GM06990 (cell line): ENCODE measurements at regions not wholly inside any gene's neighbourhood (a gene's known extent, or its start where the extent isn't known, plus 50 kb on each side); places are given as distances from the start of the nearest gene placed in this dataset.

Experiments
- DNase-seq: peaks from one replicate; pipeline ENCODE4 v3.0.0-alpha.2; 2011; ENCODE audit not compliant: insufficient read length; ENCODE audit errors: extremely low read depth
- H3K27me3 ChIP-seq: replicated peaks from 2 replicates; pipeline ENCODE4 v1.6.0; 2011; ENCODE audit warnings: low read length; ENCODE audit not compliant: control insufficient read depth, insufficient read depth
- H3K36me3 ChIP-seq: 2 replicates; pipeline ENCODE4 v1.5.1; 2011; ENCODE audit warnings: low read length; ENCODE audit not compliant: control insufficient read depth, insufficient read depth
- H3K4me3 ChIP-seq: replicated peaks from 2 replicates; pipeline ENCODE4 v1.5.1; 2011; ENCODE audit warnings: low read depth, mild to moderate bottlenecking, control low read depth, low read length
- TF ChIP-seq, protein P1 (sequence below): IDR thresholded peaks from 2 replicates; pipeline ENCODE4 v1.5.1; 2011; ENCODE audit warnings: low read length, control low read depth, mild to moderate bottlenecking, inconsistent platforms; ENCODE audit not compliant: insufficient read depth, poor library complexity, severe bottlenecking

DNA sequence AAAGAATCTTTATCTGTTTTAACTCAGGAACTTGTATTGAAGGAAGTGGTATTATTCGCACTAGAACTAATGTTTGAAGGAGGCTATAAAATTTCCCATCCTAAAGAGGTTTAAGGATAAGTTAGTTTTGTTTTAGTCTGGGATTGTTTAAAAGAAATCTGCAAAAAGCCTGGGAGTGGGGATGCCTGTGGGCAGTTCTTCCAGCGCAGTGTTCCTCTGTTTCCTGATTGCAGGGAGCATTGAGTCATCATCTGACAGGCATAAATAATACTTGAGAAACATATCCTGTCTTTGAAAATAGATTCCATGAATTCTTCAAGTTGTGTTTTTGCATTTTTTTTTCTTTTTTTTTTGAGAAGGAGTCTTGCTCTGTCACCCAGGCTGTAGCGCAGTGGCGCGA lies 350.8 kb upstream of the PTBP2 start:
- Histone ChIP-seq H3K4me3 (no peak overlapping the region), H3K36me3 (no peaks in the 10 kb centered on the region), H3K27me3 (no peaks in the 10 kb centered on the region)
- TF ChIP-seq, protein P1, sequence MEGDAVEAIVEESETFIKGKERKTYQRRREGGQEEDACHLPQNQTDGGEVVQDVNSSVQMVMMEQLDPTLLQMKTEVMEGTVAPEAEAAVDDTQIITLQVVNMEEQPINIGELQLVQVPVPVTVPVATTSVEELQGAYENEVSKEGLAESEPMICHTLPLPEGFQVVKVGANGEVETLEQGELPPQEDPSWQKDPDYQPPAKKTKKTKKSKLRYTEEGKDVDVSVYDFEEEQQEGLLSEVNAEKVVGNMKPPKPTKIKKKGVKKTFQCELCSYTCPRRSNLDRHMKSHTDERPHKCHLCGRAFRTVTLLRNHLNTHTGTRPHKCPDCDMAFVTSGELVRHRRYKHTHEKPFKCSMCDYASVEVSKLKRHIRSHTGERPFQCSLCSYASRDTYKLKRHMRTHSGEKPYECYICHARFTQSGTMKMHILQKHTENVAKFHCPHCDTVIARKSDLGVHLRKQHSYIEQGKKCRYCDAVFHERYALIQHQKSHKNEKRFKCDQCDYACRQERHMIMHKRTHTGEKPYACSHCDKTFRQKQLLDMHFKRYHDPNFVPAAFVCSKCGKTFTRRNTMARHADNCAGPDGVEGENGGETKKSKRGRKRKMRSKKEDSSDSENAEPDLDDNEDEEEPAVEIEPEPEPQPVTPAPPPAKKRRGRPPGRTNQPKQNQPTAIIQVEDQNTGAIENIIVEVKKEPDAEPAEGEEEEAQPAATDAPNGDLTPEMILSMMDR, result no peak
- no peak for DNase-seq

DNA sequence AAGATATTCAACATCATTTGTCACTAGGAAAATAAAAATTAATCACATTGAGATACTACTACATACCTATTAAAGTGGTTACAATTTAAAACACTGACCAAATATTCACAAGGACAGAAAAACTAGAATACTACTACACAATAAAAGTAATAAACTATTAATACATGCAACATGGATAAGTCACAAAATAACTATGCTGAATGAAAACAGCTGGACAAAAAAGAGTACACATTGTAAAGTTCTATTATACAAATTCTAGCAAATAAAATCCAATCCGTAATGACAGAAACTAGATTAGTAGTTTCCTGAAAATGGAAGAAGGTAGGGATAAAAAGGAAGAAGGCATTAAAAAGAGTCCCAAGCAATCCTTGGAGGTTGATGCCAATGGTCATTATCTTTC lies 348.7 kb upstream of the PTBP2 start:
- Histone ChIP-seq H3K4me3 (no peak overlapping the region), H3K27me3 (no peaks in the 10 kb centered on the region), H3K36me3 (no peaks in the 10 kb centered on the region)
- TF ChIP-seq, protein P1, result no peak
- no peak for DNase-seq

DNA sequence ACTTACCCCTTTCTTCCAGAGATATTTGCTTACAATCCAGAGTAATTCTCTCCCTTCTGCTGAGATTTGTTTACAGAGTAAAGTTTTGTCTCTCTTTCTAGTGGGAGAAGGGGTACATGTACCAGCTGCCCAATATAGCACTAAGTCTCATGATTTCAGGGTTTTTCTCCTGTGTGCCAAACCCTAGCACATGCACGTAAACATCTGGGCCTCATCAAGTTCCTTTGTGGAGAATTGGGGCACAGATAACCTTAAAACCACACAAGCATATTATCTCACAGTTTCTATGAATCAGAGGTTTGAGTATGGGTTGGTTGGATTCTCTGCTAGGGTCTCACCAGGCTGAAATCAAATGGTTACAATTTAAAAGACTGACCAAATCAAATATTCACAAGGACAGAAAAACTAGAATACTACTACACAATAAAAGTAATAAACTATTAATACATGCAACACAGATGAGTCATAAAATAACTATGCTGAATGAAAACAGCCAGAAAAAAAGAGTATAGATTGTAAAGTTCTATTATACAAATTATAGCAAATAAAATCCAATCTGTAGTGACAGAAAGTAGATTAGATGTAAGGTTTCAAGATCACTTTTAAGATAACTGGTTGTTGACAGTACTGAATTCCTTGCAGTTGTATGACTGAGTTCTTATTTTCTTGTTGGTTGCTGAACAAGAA lies 347.4 kb upstream of the PTBP2 start:
- TF ChIP-seq, protein P1, result no peak
- Histone ChIP-seq H3K27me3 (no peaks in the 10 kb centered on the region), H3K4me3 (no peak overlapping the region), H3K36me3 (no peaks in the 10 kb centered on the region)
- no peak for DNase-seq

DNA sequence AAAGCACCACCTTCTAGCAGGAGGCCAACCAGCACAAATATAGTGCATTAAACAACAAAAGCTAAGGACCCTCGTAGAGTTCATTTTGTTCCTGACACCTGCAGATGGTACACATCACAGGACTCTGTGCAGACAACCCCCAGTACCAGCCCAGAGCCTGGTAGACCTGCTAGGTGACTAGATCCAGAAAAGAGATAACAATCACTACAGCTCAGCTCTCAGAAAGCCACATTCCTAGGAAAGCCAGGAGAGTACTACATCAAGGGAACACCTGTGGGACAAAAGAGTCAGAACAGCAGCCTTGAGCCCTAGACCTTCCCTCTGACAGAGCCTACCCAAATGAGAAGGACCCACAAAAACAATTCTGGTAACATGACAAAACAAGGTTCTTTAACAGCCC lies 344.7 kb upstream of the PTBP2 start:
- TF ChIP-seq, protein P1, result no peak
- Histone ChIP-seq H3K36me3 (no peaks in the 10 kb centered on the region), H3K27me3 (no peaks in the 10 kb centered on the region), H3K4me3 (no peak overlapping the region)
- no peak for DNase-seq

DNA sequence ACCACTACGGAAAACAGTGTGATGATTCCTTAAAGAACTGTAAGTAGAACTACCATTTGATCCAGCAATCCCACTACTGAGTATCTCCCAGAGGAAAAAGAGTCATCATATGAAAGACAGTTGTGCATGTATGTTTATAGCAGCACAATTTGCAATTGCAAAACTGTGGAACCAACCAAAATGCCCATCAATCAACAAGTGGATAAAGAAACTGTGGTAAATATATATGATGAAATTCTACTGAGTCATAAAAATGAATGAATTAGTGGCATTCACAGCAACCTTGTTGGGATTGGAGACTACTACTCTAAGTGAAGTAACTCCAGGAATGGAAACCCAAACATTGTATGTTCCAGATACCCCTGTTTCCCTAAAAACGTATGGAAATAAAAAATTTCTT lies 337.0 kb upstream of the PTBP2 start:
- no peaks in the 10 kb centered on the region for H3K27me3 ChIP-seq
- TF ChIP-seq, protein P1, result no peak
- H3K4me3 ChIP-seq, result no peak overlapping the region
- no peak for DNase-seq
- H3K36me3 ChIP-seq, result no peaks in the 10 kb centered on the region

DNA sequence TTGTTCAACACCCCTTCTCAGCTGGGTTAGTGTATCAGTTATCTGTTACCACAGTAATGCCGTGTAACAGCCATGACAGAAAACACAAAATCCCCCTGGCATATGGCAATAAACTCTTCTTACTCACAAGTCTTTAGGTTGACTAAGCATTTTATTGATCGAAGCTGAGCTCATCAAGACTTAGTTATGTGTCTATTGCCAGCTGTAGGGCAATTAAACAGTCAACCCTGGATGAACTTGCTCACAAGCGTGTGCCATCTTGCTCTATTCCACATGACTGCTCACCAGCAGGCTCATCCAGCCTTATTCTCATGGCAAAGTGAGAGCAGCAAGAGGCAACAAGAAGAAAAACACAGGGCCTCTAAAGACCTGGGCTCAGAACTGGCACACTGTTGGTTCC lies 333.8 kb upstream of the PTBP2 start:
- Histone ChIP-seq H3K27me3 (no peaks in the 10 kb centered on the region), H3K36me3 (no peaks in the 10 kb centered on the region), H3K4me3 (no peak overlapping the region)
- no peak for DNase-seq
- TF ChIP-seq, protein P1, result no peak
